ENCODE measurements at regions not wholly inside any gene's neighbourhood (a gene's known extent, or its start where the extent isn't known, plus 50 kb on each side); places are given as distances from the start of the nearest gene placed in this dataset.

- 69% methylated on average over 3 of the region's 3 CpGs for WGBS (ENCODE audit: insufficient coverage, insufficient replicate concordance, low lambda C conversion rate, missing lambda C conversion rate)
- no peak for FAIRE-seq
- intact Hi-C loops (cut with micrococcal nuclease; ENCODE audit: unreplicated experiment): no loop called here
- TF ChIP-seq CEBPB (IDR thresholded peaks at IDR 0.05; ENCODE audit: borderline replicate concordance in 1 of 2, low read depth in 2 of 2, low read length in 2 of 2): no peak
- TF ChIP-seq POLR2AphosphoS2 (IDR thresholded peaks at IDR 0.05; ENCODE audit: low read depth, low read length): no peak
- no peak for TF ChIP-seq WRNIP1 (IDR thresholded peaks at IDR 0.05; ENCODE audit: borderline replicate concordance, low read depth, low read length)
- no peak for TF ChIP-seq MTA2 (IDR thresholded peaks at IDR 0.05; ENCODE audit: low read depth)
- TF ChIP-seq SMARCA5 (IDR thresholded peaks at IDR 0.05): no peak
- no peak for TF ChIP-seq ZNF217 (IDR thresholded peaks at IDR 0.05)
- TF ChIP-seq RCOR1 (conservative IDR thresholded peaks at IDR 0.05; ENCODE audit: low read depth, low read length): no peak
- no peak for TF ChIP-seq HDGF (IDR thresholded peaks at IDR 0.05)
- no peak for TF ChIP-seq ZBTB40 (IDR thresholded peaks at IDR 0.05; ENCODE audit: borderline replicate concordance)
- no peak for TF ChIP-seq MLLT1 (IDR thresholded peaks at IDR 0.05)
- no peak for TF ChIP-seq PML (IDR thresholded peaks at IDR 0.05; ENCODE audit: low read length)
- no peak for TF ChIP-seq RFX5 (IDR thresholded peaks at IDR 0.05; ENCODE audit: low read depth, low read length)
- no peak for TF ChIP-seq POU2F2 (IDR thresholded peaks at IDR 0.05; ENCODE audit: borderline replicate concordance, low read depth, low read length)
- no peak for TF ChIP-seq TCF3 (IDR thresholded peaks at IDR 0.05; ENCODE audit: borderline replicate concordance, insufficient read depth, low read depth, low read length)
- no peak for TF ChIP-seq RB1 (IDR thresholded peaks at IDR 0.05; ENCODE audit: borderline replicate concordance)
- no peak for TF ChIP-seq SP1 (IDR thresholded peaks at IDR 0.05; ENCODE audit: low read depth, low read length)
- no peak for TF ChIP-seq E4F1 (IDR thresholded peaks at IDR 0.05; ENCODE audit: borderline replicate concordance, partially characterized antibody)
Measured at GRCh38 chr20:52826722-52827121, 145.4 kb upstream of the TSHZ2 start.

More at GRCh38 chr20:52826722-52827121, 145.4 kb upstream of the TSHZ2 start:
- SMC1A ChIA-PET (ENCODE audit: uncharacterized antibody, unreplicated experiment): no interaction called here
- no peak overlapping the region for H3K4me2 ChIP-seq (ENCODE audit: control insufficient read depth, insufficient read depth)
- no peak overlapping the region for H3K27ac ChIP-seq (ENCODE audit: control insufficient read depth, insufficient read depth)
- BruUV-seq (replicated peaks): no TSS peak
- H3K9ac ChIP-seq (ENCODE audit: control insufficient read depth, insufficient read depth, low read length): no peak overlapping the region
- POLR2A ChIA-PET: no interaction called here
- H3K79me2 ChIP-seq (ENCODE audit: control insufficient read depth, insufficient read depth, low read length): no peaks in the 10 kb centered on the region
- no peak overlapping the region for H2AFZ ChIP-seq (ENCODE audit: control insufficient read depth, low read depth, low read length)
- H3K27me3 ChIP-seq (replicated peaks in 1 of 2; ENCODE audit: control insufficient read depth in 2 of 2, insufficient read depth in 2 of 2, low read length in 1 of 2): no peaks in the 10 kb centered on the region
- ATAC-seq (no peak), DNase-seq (ENCODE audit: low read depth, low spot score) (no peak)
- in situ Hi-C loops (cut with MboI): no loop called here
- no peaks in the 10 kb centered on the region for H4K20me1 ChIP-seq (ENCODE audit: control insufficient read depth, insufficient read depth)
- RAD21 ChIA-PET (ENCODE audit: unreplicated experiment): no interaction called here
- no peaks in the 10 kb centered on the region for H3K4me1 ChIP-seq (ENCODE audit: control insufficient read depth, insufficient read depth, low read length)
- no peak overlapping the region for H3K4me3 ChIP-seq
- CTCF ChIA-PET: no interaction called here
- H3K9me3 ChIP-seq (replicated peaks; ENCODE audit: control insufficient read depth, insufficient read depth, low read length): no peaks in the 10 kb centered on the region
- H3K36me3 ChIP-seq (ENCODE audit: control insufficient read depth in 2 of 2, insufficient read depth in 2 of 2, low read length in 1 of 2): no peaks in the 10 kb centered on the region

Data from GM12878 (cell line).